NCI-H748 treated with DMSO at 0.1 percent for 48 hours (cell line): ENCODE measurements at regions not wholly inside any gene's neighbourhood (a gene's known extent, or its start where the extent isn't known, plus 50 kb on each side); places are given as distances from the start of the nearest gene placed in this dataset.

Source experiments
- DNase-seq: peaks from one replicate; lab custom pipeline; 2025; lab: John Stamatoyannopoulos, UW

GRCh38 chr5:124420952-124421351 lies 325.5 kb downstream of the ZNF608 start:
- no peak for DNase-seq

- no peak for DNase-seq
These were observed 326.9 kb downstream of the ZNF608 start for GRCh38 chr5:124419531-124419930.

DNA sequence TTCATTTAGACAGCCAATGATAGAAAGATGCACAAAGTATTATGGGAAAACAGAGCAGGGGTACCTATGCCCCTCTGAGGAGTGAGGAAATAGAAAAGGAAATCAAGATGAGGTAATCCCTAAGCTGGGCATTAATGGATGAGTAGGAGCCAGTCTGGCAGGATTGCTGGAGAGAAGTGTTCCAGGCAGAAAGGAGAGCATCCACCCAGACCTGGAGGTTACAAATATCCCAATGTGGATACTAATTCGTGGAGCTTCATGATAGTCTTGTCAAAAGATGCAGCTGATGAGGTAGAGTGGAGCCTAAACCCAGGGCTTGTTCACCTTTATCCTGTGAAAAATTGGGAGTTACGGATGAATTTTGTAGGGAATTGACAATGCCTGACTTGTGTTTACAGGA lies 328.0 kb downstream of the ZNF608 start:
- DNase-seq, result no peak

GRCh38 chr5:124417196-124417595 lies 329.2 kb downstream of the ZNF608 start:
- no peak for DNase-seq

GRCh38 chr5:124416627-124417026 lies 329.8 kb downstream of the ZNF608 start:
- no peak for DNase-seq

- no peak for DNase-seq
These were observed 331.5 kb downstream of the ZNF608 start for GRCh38 chr5:124414973-124415372.

DNA sequence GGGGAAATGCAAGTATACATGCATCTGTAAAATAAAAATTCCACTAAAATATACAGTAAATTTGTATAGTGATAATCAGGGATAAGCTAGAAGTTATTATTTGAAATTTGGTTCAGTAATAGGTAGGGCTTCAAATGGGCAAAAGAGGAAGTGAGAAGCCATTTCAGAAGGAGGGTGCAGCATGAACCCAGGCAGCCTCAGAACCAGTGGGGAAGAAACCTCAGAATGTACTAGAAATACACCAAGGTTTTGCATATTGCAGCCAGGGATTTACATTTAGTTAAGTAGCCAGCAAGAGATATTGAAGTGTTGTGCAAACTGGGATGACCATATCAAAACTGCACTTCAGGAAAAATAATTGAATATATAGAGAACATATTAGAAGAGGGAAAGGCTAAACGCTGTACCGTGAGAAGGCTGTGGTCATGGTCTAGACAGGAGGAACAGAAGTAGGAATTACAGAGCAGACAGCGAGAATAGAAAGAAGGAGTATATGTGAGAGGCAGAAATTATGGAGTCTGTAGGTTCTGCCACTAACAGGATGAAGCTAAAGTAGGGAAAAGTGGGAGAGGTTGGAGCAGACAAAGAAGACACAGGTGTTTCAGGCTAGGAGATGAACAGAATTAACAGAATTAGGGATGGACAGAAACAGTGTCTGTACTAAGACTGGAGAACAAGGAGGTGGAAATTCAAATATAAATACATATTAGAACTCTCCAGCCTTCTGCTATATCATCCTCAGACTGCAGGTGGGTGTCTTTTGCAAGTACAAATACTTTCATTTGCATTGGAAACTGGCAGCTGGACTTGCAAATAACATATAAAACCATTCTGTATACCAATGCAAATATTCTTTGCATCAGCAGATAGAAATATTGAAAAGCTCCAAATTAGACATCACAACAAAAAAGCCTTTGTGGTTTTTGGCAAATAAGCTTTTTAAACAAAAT lies 335.6 kb downstream of the ZNF608 start:
- no peak for DNase-seq

GRCh38 chr5:124408738-124409453 lies 337.5 kb downstream of the ZNF608 start:
- DNase-seq, result no peak

DNA sequence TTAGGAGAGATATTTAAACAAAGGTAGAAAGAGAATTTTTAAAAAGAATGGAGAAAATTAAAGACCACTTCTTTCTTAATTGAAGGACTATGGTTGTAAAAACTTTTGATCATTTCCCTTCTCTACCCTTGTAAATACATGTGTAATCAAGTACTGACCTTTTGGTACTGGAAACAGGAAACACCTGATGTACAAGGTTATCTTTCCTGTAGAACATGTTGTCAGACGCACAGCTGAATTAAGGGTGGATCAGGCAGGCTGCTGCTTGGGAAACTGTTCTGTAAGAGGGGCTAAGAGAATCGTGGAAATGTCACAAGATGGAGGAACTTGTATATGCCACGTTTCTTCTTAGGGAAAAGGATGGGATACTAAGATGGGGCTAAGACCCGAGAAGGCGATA lies 341.6 kb downstream of the ZNF608 start:
- DNase-seq, result peak; percentile 47

- DNase-seq, result peak; percentile 25
These were observed 343.2 kb downstream of the ZNF608 start for GRCh38 chr5:124403281-124403680.

DNA sequence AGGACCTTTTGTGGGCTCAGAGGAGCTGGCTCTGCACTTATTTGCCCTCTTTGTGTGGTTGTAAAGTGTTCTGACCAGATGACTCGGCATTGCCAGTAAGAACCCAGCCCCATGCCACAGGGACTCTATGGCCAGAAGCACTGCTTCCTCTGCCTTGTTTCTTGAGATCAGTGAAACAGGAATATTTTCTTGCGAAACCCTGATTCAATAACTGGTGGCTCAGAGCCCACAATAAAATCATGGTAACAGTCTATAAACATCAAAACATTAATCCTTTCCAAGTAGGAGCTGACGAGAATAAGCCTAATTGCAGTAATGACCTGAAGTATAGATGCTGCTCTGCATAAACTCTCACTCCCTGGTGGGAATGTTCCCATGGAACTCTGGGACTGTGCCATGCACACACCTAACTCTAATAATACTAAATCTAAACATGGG lies 344.3 kb downstream of the ZNF608 start:
- no peak for DNase-seq

- peak; percentile 13 for DNase-seq
These were observed 344.8 kb downstream of the ZNF608 start for GRCh38 chr5:124401476-124402143.

DNA sequence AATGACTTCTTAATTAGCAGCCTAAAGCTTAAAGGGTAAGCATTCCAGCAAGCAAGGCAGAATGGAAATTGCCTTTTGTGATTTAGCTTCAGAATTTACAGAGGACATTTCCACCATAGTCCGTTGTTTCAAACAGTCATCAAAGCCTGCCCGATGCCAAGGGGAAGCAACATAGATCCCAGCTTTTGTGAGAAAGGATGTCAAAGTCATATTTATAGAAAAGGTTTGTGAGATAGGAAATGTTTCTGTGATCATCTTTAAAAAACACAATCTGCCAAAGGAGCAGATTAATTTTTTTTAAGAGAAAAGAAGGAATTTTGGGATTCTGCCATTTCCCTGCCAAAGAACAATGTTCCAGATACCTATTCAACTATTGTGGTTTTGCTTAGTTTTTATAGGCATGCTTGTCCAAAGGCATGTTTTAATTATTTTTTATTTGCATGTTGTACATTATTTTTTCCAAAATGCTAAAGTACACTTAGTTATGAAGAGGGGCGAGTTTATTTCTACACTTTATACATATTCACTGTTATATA lies 346.9 kb downstream of the ZNF608 start:
- DNase-seq, result no peak

DNA sequence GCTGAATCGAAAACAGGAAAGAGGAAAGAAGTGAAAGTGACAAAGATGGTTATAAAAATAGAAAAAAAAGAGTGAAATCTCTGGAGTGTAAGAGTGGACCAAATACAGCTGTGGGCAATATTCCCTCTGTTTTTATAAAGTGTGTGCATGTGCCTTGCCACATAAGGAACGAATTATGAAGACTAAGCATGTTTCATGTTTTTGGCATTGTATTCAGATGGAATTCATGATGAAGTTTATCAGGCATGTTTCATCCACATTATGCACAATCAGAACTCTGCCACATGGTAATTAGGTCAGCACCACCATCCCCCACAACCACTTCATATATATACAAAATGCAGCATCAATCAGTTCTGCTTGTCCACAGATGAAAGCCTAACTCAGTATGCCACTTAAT lies 348.0 kb downstream of the ZNF608 start:
- no peak for DNase-seq

DNA sequence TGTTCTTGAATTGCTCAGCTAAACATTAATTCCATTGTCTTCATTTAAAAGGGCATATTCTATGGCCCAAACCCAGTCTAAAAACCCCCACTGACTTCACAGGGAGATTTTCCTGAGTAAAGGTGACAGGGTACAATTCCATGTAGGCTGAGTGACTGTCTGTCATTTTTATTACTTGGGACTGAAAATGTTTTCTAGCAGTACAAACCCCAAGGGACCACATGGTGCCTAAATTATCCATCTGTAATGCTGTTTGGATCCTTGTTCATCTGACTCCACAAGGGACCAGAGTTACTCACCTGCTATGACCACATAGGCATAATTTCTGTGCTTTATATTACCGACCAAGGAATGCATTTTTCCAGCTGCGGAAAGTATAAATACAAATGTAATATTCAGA lies 349.1 kb downstream of the ZNF608 start:
- no peak for DNase-seq

DNA sequence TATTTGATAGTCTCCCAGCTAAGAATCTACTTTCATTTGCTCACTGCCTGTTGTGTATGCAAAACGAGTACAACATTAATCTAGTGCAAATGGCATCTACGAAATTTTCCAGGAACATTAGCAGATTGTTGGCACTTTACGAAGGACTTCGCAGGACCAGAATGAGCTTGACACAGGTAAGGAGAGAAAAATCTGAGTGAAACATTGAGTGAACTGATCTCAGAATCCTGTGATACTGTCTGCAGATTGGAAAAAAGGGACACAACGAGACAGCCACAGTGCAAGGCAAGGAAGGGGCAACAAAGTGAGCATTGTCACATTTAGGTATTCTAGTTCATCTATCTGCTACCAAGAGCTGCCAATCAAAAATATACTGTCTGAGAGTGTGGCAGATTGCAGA lies 350.5 kb downstream of the ZNF608 start:
- DNase-seq, result no peak

DNA sequence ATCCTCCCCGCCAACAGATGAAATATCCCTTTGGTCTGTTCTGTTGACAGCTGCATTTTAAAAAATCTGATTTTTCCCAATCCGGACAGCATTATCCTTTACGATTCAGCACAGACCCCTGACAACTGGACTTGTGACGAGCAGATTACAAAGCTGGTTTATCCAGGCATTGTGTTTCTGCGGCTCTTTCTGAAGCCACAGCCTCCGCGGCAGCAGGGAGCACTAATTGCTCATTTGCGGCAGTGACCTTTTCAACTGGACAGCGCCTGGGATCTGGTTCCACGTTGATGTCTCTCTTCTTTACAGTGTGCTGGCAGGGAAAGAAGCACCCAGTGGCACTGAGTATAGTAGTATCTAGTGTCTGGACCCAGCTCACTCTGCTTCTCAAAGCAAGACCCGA lies 351.2 kb downstream of the ZNF608 start:
- DNase-seq, result peak; percentile 19

DNA sequence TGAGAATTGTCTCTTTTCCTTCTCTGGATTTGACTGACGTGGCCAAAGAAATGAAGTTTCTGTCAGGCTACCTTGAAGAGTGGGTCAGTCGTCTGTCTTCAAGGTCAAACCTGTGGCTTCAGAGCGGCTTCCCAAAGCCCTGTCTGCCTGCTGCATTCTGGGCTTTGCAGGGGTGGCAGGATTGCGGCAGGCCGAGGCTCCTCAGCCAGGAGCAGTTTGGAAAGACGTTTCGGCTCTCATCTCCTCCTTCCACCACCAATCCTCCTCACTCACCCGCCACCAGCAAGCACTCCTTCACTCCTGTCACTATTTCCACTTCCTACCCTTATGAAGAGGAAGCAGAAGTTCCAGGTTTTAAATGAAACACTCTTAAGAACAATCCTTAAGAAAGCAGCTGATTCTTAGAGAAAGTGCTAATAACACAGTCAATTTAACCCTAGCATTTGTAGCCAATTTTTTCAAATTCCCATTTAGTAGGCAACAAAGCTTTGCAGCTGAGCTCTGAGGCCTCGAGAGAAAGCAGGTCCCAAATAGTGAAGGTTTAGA lies 351.7 kb downstream of the ZNF608 start:
- DNase-seq, result no peak

DNA sequence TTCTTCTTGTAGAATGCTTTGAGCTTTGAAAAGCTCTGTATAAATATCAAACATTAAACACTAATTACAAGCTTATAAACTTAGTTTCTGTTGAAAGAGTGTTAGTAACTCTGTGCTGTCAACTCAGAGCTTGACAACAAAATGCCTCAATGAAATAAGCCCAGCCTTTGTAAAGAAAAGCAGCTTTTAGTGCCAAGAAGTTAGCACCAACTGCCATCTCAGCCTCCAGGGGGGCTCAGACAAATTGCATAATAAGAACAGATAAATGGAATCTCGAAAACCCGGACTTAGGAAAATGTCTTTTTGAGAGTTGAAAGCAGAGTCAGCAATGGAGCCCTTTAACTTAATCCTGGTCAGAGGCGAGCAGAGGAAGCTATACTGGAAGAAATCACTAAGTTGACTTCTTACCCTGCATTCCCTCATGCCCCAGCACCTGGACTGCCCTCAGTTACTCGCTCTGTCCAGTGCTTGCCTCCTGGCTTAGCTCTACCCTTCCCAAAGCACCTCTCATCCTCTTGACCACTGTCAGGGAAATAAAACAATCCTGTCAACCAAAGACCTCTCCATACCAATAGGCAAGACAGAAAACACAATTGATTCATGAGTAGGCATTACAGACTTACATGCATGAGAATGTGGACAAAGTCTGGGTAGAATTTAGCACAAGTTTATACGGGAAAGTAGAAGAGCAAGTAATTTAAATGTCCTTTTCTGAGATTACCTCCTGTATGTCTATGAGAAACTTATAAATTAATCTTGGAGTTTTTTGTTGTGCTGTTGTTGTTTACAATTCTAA lies 352.7 kb downstream of the ZNF608 start:
- DNase-seq, result no peak

GRCh38 chr5:124383693-124384092 lies 362.7 kb downstream of the ZNF608 start:
- no peak for DNase-seq

- DNase-seq, result no peak
These were observed 369.1 kb downstream of the ZNF608 start for GRCh38 chr5:124377386-124377785.
